DOHH2 (cell line): ENCODE measurements at regions not wholly inside any gene's neighbourhood (a gene's known extent, or its start where the extent isn't known, plus 50 kb on each side); places are given as distances from the start of the nearest gene placed in this dataset.

Experiments used
- CTCF ChIP-seq: fragments of 200-600 bp; sonication (generic); IDR thresholded peaks from one replicate; pipeline ENCODE4 v1.5.1; 2014; ENCODE audit warnings: antibody characterized with exemption, mild to moderate bottlenecking, low read depth, low read length; ENCODE audit not compliant: poor library complexity, severe bottlenecking
- EZH2phosphoT487 ChIP-seq: fragments of 200-600 bp; sonication (generic); IDR thresholded peaks from 2 replicates; pipeline ENCODE4 v1.6.1; 2017; ENCODE audit warnings: borderline replicate concordance, mild to moderate bottlenecking, antibody characterized with exemption, low read length, moderate library complexity, mixed read lengths

GRCh38 chr14:65920996-65921395 is 508.5 kb downstream of the FUT8 start:
- TF ChIP-seq CTCF, result no peak
- no peak for TF ChIP-seq EZH2phosphoT487
